Upper lobe of left lung (tissue), 6 donors: ENCODE measurements at regions not wholly inside any gene's neighbourhood (a gene's known extent, or its start where the extent isn't known, plus 50 kb on each side); places are given as distances from the start of the nearest gene placed in this dataset.
A peak's percentile ranks its signal among the peaks of the same experiment; 100 is the strongest.

Experiments
- ATAC-seq, 2 donors: fragments of 200-7000 bp; cut with Tn5 transposase; one replicate each; pipeline ENCODE4 v1.9.1; 2022; ENCODE audit warnings: mild to moderate bottlenecking in 2 of 2, moderate library complexity in 2 of 2; ENCODE audit not compliant: low FRiP score in 2 of 2
- DNase-seq, 2 donors: peaks; one replicate each; pipeline ENCODE4 v3.0.0-alpha.2; 2019 to 2020
- H3K27ac ChIP-seq, 4 donors: fragments of 200-600 bp; sonication (generic); one replicate each; pipeline ENCODE4 v1.5.1; 2016 to 2019
- H3K27me3 ChIP-seq, 4 donors: fragments of 200-600 bp; sonication (generic); one replicate each; pipeline ENCODE4 v1.5.1; 2017 to 2019
- H3K36me3 ChIP-seq, 4 donors: fragments of 200-600 bp; sonication (generic); one replicate each; pipeline ENCODE4 v1.5.1; 2016 to 2019
- H3K4me1 ChIP-seq, 4 donors: fragments of 200-600 bp; sonication (generic); one replicate each; pipeline ENCODE4 v1.5.1; 2018 to 2019
- H3K4me3 ChIP-seq, 4 donors: fragments of 200-600 bp; sonication (generic); one replicate each; pipeline ENCODE4 v1.5.1; 2017 to 2019; ENCODE audit warnings: mild to moderate bottlenecking in 2 of 4, moderate library complexity in 1 of 4
- H3K9me3 ChIP-seq, 4 donors: fragments of 200-600 bp; sonication (generic); one replicate each; pipeline ENCODE4 v1.5.1; 2018 to 2019
- CTCF ChIP-seq, 6 experiments: fragments of 450-650 bp in 4 of 6; fragments of 200-600 bp in 2 of 6; sonication (generic) in 2 of 6; IDR thresholded peaks; one replicate each; pipeline ENCODE4 v1.5.1; 2016 to 2019; ENCODE audit warnings: antibody characterized with exemption in 6 of 6
- EP300 ChIP-seq, 4 donors: sonication (generic); formaldehyde crosslinking; IDR thresholded peaks; one replicate each; pipeline ENCODE4 v1.5.1; 2017; ENCODE audit warnings: antibody characterized with exemption in 4 of 4, control low read depth in 2 of 4
- POLR2A ChIP-seq, 4 donors: fragments of 450-650 bp; IDR thresholded peaks; one replicate each; pipeline ENCODE4 v1.5.1; 2016 to 2017; ENCODE audit warnings: antibody characterized with exemption in 4 of 4, mild to moderate bottlenecking in 2 of 4
- POLR2AphosphoS5 ChIP-seq, 2 donors: sonication (generic); formaldehyde crosslinking; IDR thresholded peaks; one replicate each; pipeline ENCODE4 v1.5.1; 2017; ENCODE audit warnings: antibody characterized with exemption in 2 of 2
- WGBS, 2 donors: methylation state at CpG; one replicate each; pipeline ENCODE4 v1.1.5; 2017 to 2018; 5-methylcytosine and 5-hydroxymethylcytosine counted together
- donor health status: DM: no; HTN: no; CAD: no; lungs with moderate emphysema.
- donor health status: DM: no; HTN: yes; CAD: no; lungs with severe emphysema.

GRCh38 chr20:10960416-10960815, 286.6 kb upstream of the JAG1 start:
- no peak for ATAC-seq

GRCh38 chr20:10961651-10962288, 288.0 kb upstream of the JAG1 start:
- Histone ChIP-seq H3K36me3 (no peaks in the 10 kb centered on the region), H3K9me3 (no peaks in the 10 kb centered on the region), H3K4me1 (peaks cover 0 to 8% (median 4%) of the 10 kb centered on the region in 4 donors), H3K27ac (no peak overlapping the region), H3K4me3 (no peak overlapping the region), H3K27me3 (no peaks in the 10 kb centered on the region)
- 45 to 59% methylated on average over 1 of the region's 1 CpG for WGBS, 2 donors
- ATAC-seq, result no peak
- DNase-seq, result no peak
- TF ChIP-seq EP300 (IDR thresholded peaks at IDR 0.05) (no peak), CTCF (IDR thresholded peaks at IDR 0.05) (no peak), POLR2AphosphoS5 (IDR thresholded peaks at IDR 0.05) (no peak), POLR2A (IDR thresholded peaks at IDR 0.05) (no peak)

More at GRCh38 chr20:10960416-10960815, 286.6 kb upstream of the JAG1 start:
- DNase-seq, result no peak
- Histone ChIP-seq H3K9me3 (no peaks in the 10 kb centered on the region), H3K4me3 (no peak overlapping the region), H3K36me3 (no peaks in the 10 kb centered on the region), H3K27ac (no peak overlapping the region), H3K27me3 (no peaks in the 10 kb centered on the region), H3K4me1 (peaks cover 0 to 8% (median 2%) of the 10 kb centered on the region in 4 donors)
- WGBS, 2 donors, result 94 to 96% methylated on average over 2 of the region's 2 CpGs
- TF ChIP-seq POLR2A (IDR thresholded peaks at IDR 0.05), result no peak
- TF ChIP-seq CTCF (IDR thresholded peaks at IDR 0.05), result no peak
- TF ChIP-seq EP300 (IDR thresholded peaks at IDR 0.05), result no peak
- TF ChIP-seq POLR2AphosphoS5 (IDR thresholded peaks at IDR 0.05), result no peak

GRCh38 chr20:10962937-10963336, 289.1 kb upstream of the JAG1 start:
- H3K27me3 ChIP-seq, result no peaks in the 10 kb centered on the region
- TF ChIP-seq CTCF (IDR thresholded peaks at IDR 0.05), result no peak
- no peak for TF ChIP-seq POLR2A (IDR thresholded peaks at IDR 0.05)
- no peak for TF ChIP-seq POLR2AphosphoS5 (IDR thresholded peaks at IDR 0.05)
- TF ChIP-seq EP300 (IDR thresholded peaks at IDR 0.05), result no peak
- 76 to 90% methylated on average over 3 of the region's 3 CpGs for WGBS, 2 donors
- no peaks in the 10 kb centered on the region for H3K36me3 ChIP-seq
- no peak overlapping the region for H3K27ac ChIP-seq
- H3K4me3 ChIP-seq, result no peak overlapping the region
- ATAC-seq (no peak), DNase-seq (no peak)
- no peaks in the 10 kb centered on the region for H3K9me3 ChIP-seq
- H3K4me1 ChIP-seq, result peaks cover 0 to 8% (median 4%) of the 10 kb centered on the region in 4 donors

GRCh38 chr20:10963717-10964266, 290.0 kb upstream of the JAG1 start:
- DNase-seq (no peak), ATAC-seq (peak in 1 of 2 donors; percentile 11)
- WGBS, 2 donors, result 41 to 59% methylated on average over 2 of the region's 2 CpGs
- H3K4me3 ChIP-seq, result no peak overlapping the region
- H3K9me3 ChIP-seq, result no peaks in the 10 kb centered on the region
- no peaks in the 10 kb centered on the region for H3K27me3 ChIP-seq
- no peak for TF ChIP-seq POLR2AphosphoS5 (IDR thresholded peaks at IDR 0.05)
- no peak for TF ChIP-seq CTCF (IDR thresholded peaks at IDR 0.05)
- TF ChIP-seq POLR2A (IDR thresholded peaks at IDR 0.05), result no peak
- TF ChIP-seq EP300 (IDR thresholded peaks at IDR 0.05), result no peak
- H3K36me3 ChIP-seq, result no peaks in the 10 kb centered on the region
- peaks cover 0 to 8% (median 4%) of the 10 kb centered on the region in 4 donors for H3K4me1 ChIP-seq
- peak overlapping the region in 1 of 4 donors; percentile 15 for H3K27ac ChIP-seq
